ENCODE measurements at regions not wholly inside any gene's neighbourhood (a gene's known extent, or its start where the extent isn't known, plus 50 kb on each side); places are given as distances from the start of the nearest gene placed in this dataset.

DNA sequence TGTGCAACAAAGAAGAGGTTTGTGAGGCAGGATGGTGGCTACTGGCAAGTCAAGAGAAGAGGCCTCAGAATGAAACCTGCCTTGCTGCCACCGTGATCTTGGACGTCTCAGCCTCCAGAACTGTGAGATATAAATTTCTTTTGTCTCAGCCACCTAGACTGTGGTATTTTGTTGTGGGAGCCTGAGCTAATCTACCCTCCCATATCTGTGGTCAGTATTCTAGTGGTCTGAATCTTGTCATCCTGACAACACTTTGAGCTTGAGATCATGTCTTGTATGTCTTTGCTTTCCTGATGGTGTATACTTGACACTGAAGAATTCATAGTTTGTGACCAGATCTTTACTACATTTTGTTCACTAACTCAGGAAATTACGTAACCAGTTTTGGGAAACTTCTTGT lies 240.6 kb upstream of the GOLIM4 start:
- TF ChIP-seq, protein P1, sequence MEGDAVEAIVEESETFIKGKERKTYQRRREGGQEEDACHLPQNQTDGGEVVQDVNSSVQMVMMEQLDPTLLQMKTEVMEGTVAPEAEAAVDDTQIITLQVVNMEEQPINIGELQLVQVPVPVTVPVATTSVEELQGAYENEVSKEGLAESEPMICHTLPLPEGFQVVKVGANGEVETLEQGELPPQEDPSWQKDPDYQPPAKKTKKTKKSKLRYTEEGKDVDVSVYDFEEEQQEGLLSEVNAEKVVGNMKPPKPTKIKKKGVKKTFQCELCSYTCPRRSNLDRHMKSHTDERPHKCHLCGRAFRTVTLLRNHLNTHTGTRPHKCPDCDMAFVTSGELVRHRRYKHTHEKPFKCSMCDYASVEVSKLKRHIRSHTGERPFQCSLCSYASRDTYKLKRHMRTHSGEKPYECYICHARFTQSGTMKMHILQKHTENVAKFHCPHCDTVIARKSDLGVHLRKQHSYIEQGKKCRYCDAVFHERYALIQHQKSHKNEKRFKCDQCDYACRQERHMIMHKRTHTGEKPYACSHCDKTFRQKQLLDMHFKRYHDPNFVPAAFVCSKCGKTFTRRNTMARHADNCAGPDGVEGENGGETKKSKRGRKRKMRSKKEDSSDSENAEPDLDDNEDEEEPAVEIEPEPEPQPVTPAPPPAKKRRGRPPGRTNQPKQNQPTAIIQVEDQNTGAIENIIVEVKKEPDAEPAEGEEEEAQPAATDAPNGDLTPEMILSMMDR (IDR thresholded peaks at IDR 0.05): no peak
- TF ChIP-seq POLR2A (IDR thresholded peaks at IDR 0.05): no peak

Measured in adrenal gland (tissue), 5 donors.